ENCODE measurements at regions not wholly inside any gene's neighbourhood (a gene's known extent, or its start where the extent isn't known, plus 50 kb on each side); places are given as distances from the start of the nearest gene placed in this dataset.
"Not testable (repeated sequence)": the region's sequence is repeated elsewhere in the genome, so short reads cannot be mapped to it uniquely, and the experiment has no call there.

DNA sequence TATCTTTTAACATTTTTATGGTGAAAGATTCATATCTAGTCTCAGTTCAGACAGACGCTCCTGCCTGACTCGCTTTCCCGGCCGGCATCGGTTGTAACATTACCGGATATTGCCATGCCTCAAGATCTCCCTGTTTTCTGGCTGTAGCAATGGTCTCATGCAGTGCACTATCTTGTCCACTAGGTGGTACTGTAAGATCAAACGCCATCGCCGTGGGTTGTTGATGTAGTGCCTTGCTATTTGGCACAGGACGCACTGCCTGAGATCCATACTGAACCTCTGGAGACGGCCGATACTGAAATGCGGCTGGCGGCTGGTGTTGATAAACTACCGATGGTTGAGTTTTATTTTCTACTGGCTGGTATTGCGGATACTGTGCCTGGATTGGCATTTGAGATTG, 75.9 kb upstream of the ZNF195 start:
- peak; percentile 24 to 42 for DNase-seq (ENCODE audit: low spot score in 2 of 2)
- Mint-ChIP-seq H3K4me3 (peak overlapping the region; percentile 59), H3K4me1 (peaks cover 13% of the 10 kb centered on the region), H3K27me3 (peaks cover 30% of the 10 kb centered on the region)
- not testable (repeated sequence) for ATAC-seq (replicated peaks; ENCODE audit: extremely low read depth, poor library complexity, severe bottlenecking); H3K9me3 Mint-ChIP-seq; H3K36me3 Mint-ChIP-seq (ENCODE audit: insufficient read depth); H3K27ac Mint-ChIP-seq (ENCODE audit: low read depth)

- DNase-seq (ENCODE audit: low spot score in 2 of 2); H3K4me3 Mint-ChIP-seq; H3K9me3 Mint-ChIP-seq; H3K27ac Mint-ChIP-seq (ENCODE audit: low read depth); H3K36me3 Mint-ChIP-seq (ENCODE audit: insufficient read depth); ATAC-seq (replicated peaks; ENCODE audit: extremely low read depth, poor library complexity, severe bottlenecking): not testable (repeated sequence)
- H3K27me3 Mint-ChIP-seq: peaks cover 30% of the 10 kb centered on the region
- H3K4me1 Mint-ChIP-seq: peaks cover 13% of the 10 kb centered on the region
Observed at GRCh38 chr11:3453596-3454256, 74.8 kb upstream of the ZNF195 start.

- not testable (repeated sequence) for ATAC-seq (replicated peaks; ENCODE audit: extremely low read depth, poor library complexity, severe bottlenecking); H3K36me3 Mint-ChIP-seq (ENCODE audit: insufficient read depth); H3K4me3 Mint-ChIP-seq; DNase-seq (ENCODE audit: low spot score in 2 of 2); H3K9me3 Mint-ChIP-seq; H3K27ac Mint-ChIP-seq (ENCODE audit: low read depth)
- Mint-ChIP-seq H3K27me3 (peaks cover 34% of the 10 kb centered on the region), H3K4me1 (peaks cover 13% of the 10 kb centered on the region)
Observed at GRCh38 chr11:3450822-3451221, 71.9 kb upstream of the ZNF195 start.

DNA sequence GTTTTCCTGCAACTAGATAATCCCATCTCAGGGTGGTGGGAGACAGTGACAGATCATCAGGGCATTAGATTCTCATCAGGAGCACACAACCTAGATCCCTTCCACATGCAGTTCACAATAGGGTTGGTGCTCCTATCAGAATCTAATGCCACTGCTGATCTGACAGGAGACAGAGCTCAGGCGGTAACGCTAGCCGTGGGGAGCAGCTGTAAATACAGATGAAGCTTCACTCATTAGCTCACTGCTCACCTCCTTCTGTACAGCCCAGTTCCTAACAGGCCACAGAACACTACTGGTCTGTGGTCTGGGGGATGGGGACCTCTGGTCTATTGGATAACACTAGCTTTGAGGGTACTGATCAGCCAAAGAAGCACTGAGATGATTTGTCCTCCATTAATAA, 66.6 kb upstream of the ZNF195 start:
- not testable (repeated sequence) for DNase-seq (ENCODE audit: low spot score in 2 of 2); H3K36me3 Mint-ChIP-seq (ENCODE audit: insufficient read depth); H3K27ac Mint-ChIP-seq (ENCODE audit: low read depth); ATAC-seq (replicated peaks; ENCODE audit: extremely low read depth, poor library complexity, severe bottlenecking); H3K9me3 Mint-ChIP-seq; H3K4me3 Mint-ChIP-seq; H3K4me1 Mint-ChIP-seq
- peaks cover 45% of the 10 kb centered on the region for H3K27me3 Mint-ChIP-seq

GRCh38 chr11:3444420-3444744, 65.4 kb upstream of the ZNF195 start:
- H3K4me3 Mint-ChIP-seq; H3K27ac Mint-ChIP-seq (ENCODE audit: low read depth): not testable (repeated sequence)

GRCh38 chr11:3443700-3444419, 64.9 kb upstream of the ZNF195 start:
- H3K4me1 Mint-ChIP-seq; DNase-seq (ENCODE audit: low spot score in 2 of 2); ATAC-seq (replicated peaks; ENCODE audit: extremely low read depth, poor library complexity, severe bottlenecking); H3K9me3 Mint-ChIP-seq; H3K27ac Mint-ChIP-seq (ENCODE audit: low read depth); H3K36me3 Mint-ChIP-seq (ENCODE audit: insufficient read depth); H3K4me3 Mint-ChIP-seq: not testable (repeated sequence)
- H3K27me3 Mint-ChIP-seq: peaks cover 62% of the 10 kb centered on the region

More at GRCh38 chr11:3444420-3444744, 65.4 kb upstream of the ZNF195 start:
- H3K36me3 Mint-ChIP-seq (ENCODE audit: insufficient read depth); ATAC-seq (replicated peaks; ENCODE audit: extremely low read depth, poor library complexity, severe bottlenecking); DNase-seq (ENCODE audit: low spot score in 2 of 2); H3K9me3 Mint-ChIP-seq; H3K4me1 Mint-ChIP-seq: not testable (repeated sequence)
- H3K27me3 Mint-ChIP-seq: peaks cover 57% of the 10 kb centered on the region

DNA sequence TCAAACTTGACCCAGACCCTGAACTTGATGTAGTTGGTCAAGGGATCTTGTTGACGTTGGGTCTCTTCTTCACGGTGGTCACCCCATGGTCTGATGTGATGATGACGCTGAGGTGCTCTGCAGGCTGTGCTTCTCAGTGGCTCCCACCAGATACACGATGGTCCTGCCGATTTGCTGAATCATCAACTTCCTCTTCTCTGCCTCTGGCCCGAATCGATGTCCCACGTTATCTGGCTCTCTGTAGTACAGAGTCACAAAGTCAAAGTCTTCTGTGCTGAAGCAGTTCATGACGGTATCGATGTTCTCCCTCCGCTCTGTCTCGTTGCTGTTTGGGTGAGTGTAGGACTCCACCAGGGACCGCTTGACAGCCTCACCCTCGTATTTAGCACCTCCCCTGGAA, 58.5 kb upstream of the ZNF195 start:
- not testable (repeated sequence) for ATAC-seq (replicated peaks; ENCODE audit: extremely low read depth, poor library complexity, severe bottlenecking); H3K36me3 Mint-ChIP-seq (ENCODE audit: insufficient read depth); H3K27ac Mint-ChIP-seq (ENCODE audit: low read depth); DNase-seq (ENCODE audit: low spot score in 2 of 2); H3K4me1 Mint-ChIP-seq; H3K4me3 Mint-ChIP-seq; H3K9me3 Mint-ChIP-seq
- H3K27me3 Mint-ChIP-seq: peaks cover 41% of the 10 kb centered on the region

GRCh38 chr11:3434976-3435375, 56.0 kb upstream of the ZNF195 start:
- no peak for DNase-seq (ENCODE audit: low spot score in 2 of 2)
- H3K27me3 Mint-ChIP-seq: peaks cover 43% of the 10 kb centered on the region
- no peaks in the 10 kb centered on the region for H3K9me3 Mint-ChIP-seq
- no peak overlapping the region for H3K4me3 Mint-ChIP-seq
- H3K27ac Mint-ChIP-seq (ENCODE audit: low read depth): no peak overlapping the region
- H3K36me3 Mint-ChIP-seq (ENCODE audit: insufficient read depth): no peaks in the 10 kb centered on the region
- no peak for ATAC-seq (replicated peaks; ENCODE audit: extremely low read depth, poor library complexity, severe bottlenecking)
- peaks cover 4% of the 10 kb centered on the region for H3K4me1 Mint-ChIP-seq

DNA sequence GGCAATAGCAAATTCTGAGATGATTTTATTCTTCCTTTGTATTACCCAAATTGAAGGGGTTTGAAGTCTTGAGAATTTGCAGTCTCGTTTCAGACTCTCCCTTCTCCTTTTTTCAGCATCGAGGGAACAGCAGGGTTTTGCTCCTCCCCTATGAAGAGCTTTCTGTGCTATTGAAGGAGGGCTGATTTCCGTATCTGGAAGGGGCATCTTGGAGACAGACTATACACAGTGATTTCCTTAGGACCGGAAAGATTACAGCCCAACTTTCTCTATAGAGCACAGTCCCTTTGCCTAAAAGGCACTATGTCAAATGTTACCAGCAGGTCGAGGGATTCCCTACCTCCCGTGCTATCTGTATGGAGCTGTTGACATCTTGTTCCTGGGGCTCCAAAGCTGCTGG, 50.2 kb upstream of the ZNF195 start:
- H3K36me3 Mint-ChIP-seq (ENCODE audit: insufficient read depth); DNase-seq (ENCODE audit: low spot score in 2 of 2): not testable (repeated sequence)
- H3K27me3 Mint-ChIP-seq: peaks cover 38% of the 10 kb centered on the region

More for the DNA sequence above, 50.2 kb upstream of the ZNF195 start:
- H3K27ac Mint-ChIP-seq (ENCODE audit: low read depth); H3K4me1 Mint-ChIP-seq; H3K9me3 Mint-ChIP-seq; H3K4me3 Mint-ChIP-seq; ATAC-seq (replicated peaks; ENCODE audit: extremely low read depth, poor library complexity, severe bottlenecking): not testable (repeated sequence)

Measured in central memory CD8-positive, alpha-beta T cell (primary cell).